H1 (cell line): ENCODE measurements at regions not wholly inside any gene's neighbourhood (a gene's known extent, or its start where the extent isn't known, plus 50 kb on each side); places are given as distances from the start of the nearest gene placed in this dataset.

ENCODE experiments used
- CTCF ChIA-PET: fragments of 300-600 bp; sonication (Branson Sonifier 250); formaldehyde crosslinking; loops from one replicate; lab custom pipeline; 2021; ENCODE audit not compliant: partially characterized antibody; lab: Charles Lee
- POLR2A ChIA-PET: fragments of 300-600 bp; sonication (Branson Sonifier 250); formaldehyde crosslinking; loops from one replicate; lab custom pipeline; 2021; ENCODE audit warnings: inconsistent platforms; ENCODE audit not compliant: partially characterized antibody; lab: Charles Lee
- DNase-seq, 2 experiments: peaks; one replicate each; pipeline versions ENCODE4 v3.0.0 to v3.0.0-alpha.2; 2010 to 2022; ENCODE audit warnings: low spot score in 2 of 2, low read depth in 1 of 2, mixed read lengths in 1 of 2
- FAIRE-seq: peaks from 2 replicates; lab custom pipeline; 2011; peaks lifted over from hg19 to GRCh38; lab: Jason Lieb, UNC
- H2AFZ ChIP-seq: 2 replicates; pipeline ENCODE4 v1.8.1; 2012; ENCODE audit warnings: low read length, inconsistent platforms
- H2AK5ac ChIP-seq: 2 replicates; pipeline ENCODE4 v1.6.1; 2013; ENCODE audit warnings: low read depth, low read length
- H2BK120ac ChIP-seq: replicated peaks from 2 replicates; pipeline ENCODE3; 2013; ENCODE audit warnings: low read depth, low read length, inconsistent platforms
- H2BK12ac ChIP-seq: 2 replicates; pipeline ENCODE4 v1.6.1; 2013; ENCODE audit warnings: low read depth, low read length
- H2BK15ac ChIP-seq: 2 replicates; pipeline ENCODE4 v1.6.1; 2013; ENCODE audit warnings: low read length
- H2BK20ac ChIP-seq: 2 replicates; pipeline ENCODE4 v1.6.1; 2013; ENCODE audit warnings: low read length
- H2BK5ac ChIP-seq: 2 replicates; pipeline ENCODE4 v1.6.1; 2013; ENCODE audit warnings: low read depth, low read length
- H3K14ac ChIP-seq: 2 replicates; pipeline ENCODE4 v1.6.1; 2013; ENCODE audit warnings: inconsistent platforms; ENCODE audit not compliant: insufficient read length
- H3K18ac ChIP-seq: 2 replicates; pipeline ENCODE4 v1.6.1; 2013; ENCODE audit warnings: low read length; ENCODE audit errors: extremely low read depth
- H3K23ac ChIP-seq: 2 replicates; pipeline ENCODE4 v1.6.1; 2013; ENCODE audit warnings: inconsistent platforms; ENCODE audit not compliant: insufficient read length
- H3K23me2 ChIP-seq: 2 replicates; pipeline ENCODE4 v1.6.1; 2013; ENCODE audit warnings: low read depth, low read length
- H3K27ac ChIP-seq: 2 replicates; pipeline ENCODE4 v1.6.1; 2011; ENCODE audit warnings: low read depth, low read length, inconsistent platforms
- H3K27me3 ChIP-seq, 4 experiments: replicated peaks in 1 of 4; 1 replicate in 1 of 4; 2 replicates in 3 of 4; pipeline versions ENCODE4 v1.6.1 to v1.8.1; 2011 to 2013; ENCODE audit warnings: low read length in 3 of 4, mild to moderate bottlenecking in 3 of 4, inconsistent platforms in 2 of 4, mixed read lengths in 2 of 4, moderate library complexity in 1 of 4; ENCODE audit not compliant: control insufficient read depth in 3 of 4, insufficient read depth in 3 of 4; ENCODE audit errors: extremely low read depth in 1 of 4
- H3K36me3 ChIP-seq, 4 experiments: 2 replicates each; pipeline versions ENCODE4 v1.6.1 to v1.8.1; 2011 to 2013; ENCODE audit warnings: mild to moderate bottlenecking in 4 of 4, low read length in 3 of 4, moderate library complexity in 2 of 4, control low read depth in 1 of 4, inconsistent platforms in 1 of 4; ENCODE audit not compliant: insufficient read depth in 4 of 4, control insufficient read depth in 2 of 4
- H3K4ac ChIP-seq: replicated peaks from 2 replicates; pipeline ENCODE3; 2013; ENCODE audit warnings: low read length, low read depth, mixed read lengths, inconsistent platforms; ENCODE audit not compliant: insufficient read length
- H3K4me1 ChIP-seq, 4 experiments: replicated peaks in 1 of 4; 1 replicate in 1 of 4; 2 replicates in 3 of 4; pipeline versions ENCODE4 v1.6.1 to v1.8.1; 2011 to 2013; ENCODE audit warnings: low read length in 3 of 4, inconsistent platforms in 2 of 4, mixed read lengths in 1 of 4; ENCODE audit not compliant: insufficient read depth in 4 of 4, control insufficient read depth in 3 of 4
- H3K4me2 ChIP-seq, 2 experiments: 2 replicates each; pipeline versions ENCODE4 v1.6.1 to v1.8.1; 2011 to 2013; ENCODE audit warnings: low read depth in 2 of 2, low read length in 2 of 2, control low read depth in 1 of 2, inconsistent platforms in 1 of 2, mild to moderate bottlenecking in 1 of 2; ENCODE audit not compliant: insufficient read depth in 1 of 2
- H3K4me3 ChIP-seq, 4 experiments: fragments of 200-600, 300-600 bp in 1 of 4; sonication (generic), shearing (Covaris generic), sonication (Bioruptor Twin) in 1 of 4; 2 replicates each; pipeline versions ENCODE4 v1.5.1 to v1.8.1; 2011 to 2016; ENCODE audit warnings: low read length in 4 of 4, low read depth in 3 of 4, control low read depth in 2 of 4, inconsistent platforms in 2 of 4, mild to moderate bottlenecking in 2 of 4, mixed read lengths in 1 of 4, moderate library complexity in 1 of 4; ENCODE audit not compliant: insufficient read depth in 2 of 4; ENCODE audit errors: extremely low read depth in 1 of 4
- H3K56ac ChIP-seq: replicated peaks from 2 replicates; pipeline ENCODE3; 2013; ENCODE audit warnings: low read depth, mild to moderate bottlenecking, mixed read lengths, low read length, inconsistent platforms; ENCODE audit not compliant: insufficient read length
- H3K79me1 ChIP-seq: 2 replicates; pipeline ENCODE4 v1.6.1; 2013; ENCODE audit warnings: low read depth, low read length, control low read depth
- H3K79me2 ChIP-seq, 2 experiments: 2 replicates each; pipeline versions ENCODE4 v1.6.1 to v1.8.1; 2012 to 2013; ENCODE audit warnings: low read length in 2 of 2, mild to moderate bottlenecking in 2 of 2, inconsistent platforms in 1 of 2; ENCODE audit not compliant: insufficient read depth in 2 of 2, control insufficient read depth in 1 of 2
- H3K9ac ChIP-seq, 4 experiments: replicated peaks in 1 of 4; 1 replicate in 1 of 4; 2 replicates in 3 of 4; pipeline versions ENCODE4 v1.6.1 to v1.8.1; 2011 to 2013; ENCODE audit warnings: low read depth in 3 of 4, low read length in 3 of 4, control low read depth in 2 of 4, mild to moderate bottlenecking in 2 of 4, moderate library complexity in 2 of 4, inconsistent platforms in 1 of 4; ENCODE audit errors: extremely low read depth in 1 of 4
- H3K9me3 ChIP-seq, 2 experiments: 2 replicates each; pipeline versions ENCODE4 v1.6.1 to v1.8.1; 2012 to 2013; ENCODE audit warnings: mild to moderate bottlenecking in 2 of 2, moderate library complexity in 2 of 2, control low read depth in 1 of 2, inconsistent platforms in 1 of 2, low read depth in 1 of 2, low read length in 1 of 2, mixed read lengths in 1 of 2; ENCODE audit not compliant: insufficient read depth in 2 of 2
- H4K20me1 ChIP-seq, 2 experiments: replicated peaks in 1 of 2; 2 replicates each; pipeline versions ENCODE3 to v1.8.1; 2011 to 2013; ENCODE audit warnings: inconsistent platforms in 2 of 2, low read length in 2 of 2, mild to moderate bottlenecking in 1 of 2; ENCODE audit not compliant: insufficient read depth in 2 of 2, control insufficient read depth in 1 of 2
- H4K5ac ChIP-seq: 2 replicates; pipeline ENCODE4 v1.6.1; 2013; ENCODE audit warnings: low read length, low read depth, mixed read lengths, inconsistent platforms; ENCODE audit not compliant: insufficient read length
- H4K8ac ChIP-seq: 2 replicates; pipeline ENCODE4 v1.8.0; 2013; ENCODE audit warnings: mild to moderate bottlenecking, moderate library complexity, low read length, inconsistent platforms; ENCODE audit not compliant: insufficient read depth; ENCODE audit errors: extremely low read depth
- H4K91ac ChIP-seq: replicated peaks from 2 replicates; pipeline ENCODE3; 2013; ENCODE audit warnings: low read length, mixed read lengths, inconsistent platforms; ENCODE audit not compliant: insufficient read length
- SP4 ChIP-seq: IDR thresholded peaks from 2 replicates; pipeline ENCODE4 v1.6.1; 2012; ENCODE audit warnings: low read length, inconsistent platforms
- ZNF274 ChIP-seq: IDR thresholded peaks from 2 replicates; pipeline ENCODE4 v1.7.0; 2012; ENCODE audit warnings: low read length, borderline replicate concordance; ENCODE audit errors: extremely low read depth
- WGBS, 2 experiments: shearing (Covaris generic) in 1 of 2; methylation state at CpG; one replicate each; pipeline versions ENCODE4 v1.1.6 to v1.1.7; 2013 to 2015; ENCODE audit warnings: low lambda C conversion rate in 2 of 2, mixed read lengths in 2 of 2, inconsistent platforms in 1 of 2, low coverage in 1 of 2, missing lambda C conversion rate in 1 of 2; ENCODE audit not compliant: insufficient replicate concordance in 2 of 2, insufficient coverage in 1 of 2, insufficient read length in 1 of 2; ENCODE audit errors: extremely low coverage in 1 of 2, missing lambda C conversion rate in 1 of 2; 5-methylcytosine and 5-hydroxymethylcytosine counted together

GRCh38 chr11:116600930-116601329 lies 171.9 kb downstream of the BUD13 start:
- no peaks in the 10 kb centered on the region for H3K79me1 ChIP-seq
- H3K79me2 ChIP-seq, result no peaks in the 10 kb centered on the region
- H3K23ac ChIP-seq, result no peak overlapping the region
- TF ChIP-seq ZNF274 (no peak), SP4 (no peak)
- no peak overlapping the region for H2BK20ac ChIP-seq
- H2BK5ac ChIP-seq, result no peak overlapping the region
- no peak overlapping the region for H3K56ac ChIP-seq
- H2AK5ac ChIP-seq, result no peak overlapping the region
- H2AFZ ChIP-seq, result no peak overlapping the region
- no peak overlapping the region for H2BK15ac ChIP-seq
- no peak overlapping the region for H4K8ac ChIP-seq
- H2BK120ac ChIP-seq, result no peak overlapping the region
- no peak overlapping the region for H4K91ac ChIP-seq
- H3K14ac ChIP-seq, result no peak overlapping the region
- ChIA-PET POLR2A (no interaction called here), CTCF (no interaction called here)
- WGBS, 2 experiments, result 95% methylated on average over 4 of the region's 4 CpGs; no CpG with 5 or more reads in 1 of the 2 experiments
- H3K4me1 ChIP-seq, result no peaks in the 10 kb centered on the region
- H3K18ac ChIP-seq, result no peak overlapping the region
- H3K4ac ChIP-seq, result no peak overlapping the region
- FAIRE-seq (no peak), DNase-seq (no peak)
- H3K9ac ChIP-seq, result no peak overlapping the region
- H3K4me2 ChIP-seq, result no peak overlapping the region
- no peak overlapping the region for H3K4me3 ChIP-seq
- no peak overlapping the region for H3K27ac ChIP-seq
- no peaks in the 10 kb centered on the region; a peak in 1 of 7 replicates for H3K27me3 ChIP-seq
- no peak overlapping the region for H2BK12ac ChIP-seq
- H3K23me2 ChIP-seq, result no peaks in the 10 kb centered on the region
- no peaks in the 10 kb centered on the region for H3K36me3 ChIP-seq
- H4K20me1 ChIP-seq, result peaks cover 0 to 4% of the 10 kb centered on the region in 2 experiments
- H3K9me3 ChIP-seq, result no peaks in the 10 kb centered on the region
- no peak overlapping the region for H4K5ac ChIP-seq
